ENCODE measurements at regions not wholly inside any gene's neighbourhood (a gene's known extent, or its start where the extent isn't known, plus 50 kb on each side); places are given as distances from the start of the nearest gene placed in this dataset.

- Histone ChIP-seq H4K20me1 (ENCODE audit: insufficient read depth, low read length) (no peaks in the 10 kb centered on the region), H2AFZ (ENCODE audit: low read length) (no peak overlapping the region), H3K9me3 (ENCODE audit: low read length) (no peaks in the 10 kb centered on the region), H3K4me1 (ENCODE audit: insufficient read depth, low read length, poor library complexity, severe bottlenecking) (no peaks in the 10 kb centered on the region), H3K27ac (ENCODE audit: low read depth, low read length, poor library complexity, severe bottlenecking) (no peak overlapping the region), H3K36me3 (ENCODE audit: insufficient read depth, low read length) (no peaks in the 10 kb centered on the region), H3K4me2 (ENCODE audit: low read length) (no peak overlapping the region), H3K79me2 (ENCODE audit: insufficient read depth, low read depth, low read length) (no peaks in the 10 kb centered on the region), H3K9me2 (ENCODE audit: insufficient read depth, low read length) (no peaks in the 10 kb centered on the region), H3K4me3 (ENCODE audit: low read depth, low read length, poor library complexity, severe bottlenecking) (no peak overlapping the region)
- DNase-seq (ENCODE audit: low spot score), result no peak
- no TSS peak for BruUV-seq (replicated peaks)
- TF ChIP-seq CTCF (conservative IDR thresholded peaks at IDR 0.05; ENCODE audit: low read length), result no peak
- TF ChIP-seq EZH2phosphoT487 (IDR thresholded peaks at IDR 0.05; ENCODE audit: borderline replicate concordance, low read depth, low read length), result no peak
- CTCF ChIA-PET (ENCODE audit: unreplicated experiment), result no interaction called here
- intact Hi-C loops (cut with micrococcal nuclease; ENCODE audit: unreplicated experiment), result no loop called here
- POLR2A ChIA-PET, result no interaction called here
Measured at GRCh38 chr15:69518806-69519205, 66.2 kb downstream of the RPLP1 start.

- Histone ChIP-seq H4K20me1 (ENCODE audit: insufficient read depth, low read length) (no peaks in the 10 kb centered on the region), H3K79me2 (ENCODE audit: insufficient read depth, low read depth, low read length) (no peaks in the 10 kb centered on the region), H3K4me2 (ENCODE audit: low read length) (no peak overlapping the region), H3K4me3 (ENCODE audit: low read depth, low read length, poor library complexity, severe bottlenecking) (no peak overlapping the region), H3K4me1 (ENCODE audit: insufficient read depth, low read length, poor library complexity, severe bottlenecking) (no peaks in the 10 kb centered on the region), H3K27ac (ENCODE audit: low read depth, low read length, poor library complexity, severe bottlenecking) (no peak overlapping the region), H3K36me3 (ENCODE audit: insufficient read depth, low read length) (no peaks in the 10 kb centered on the region), H2AFZ (ENCODE audit: low read length) (no peak overlapping the region), H3K9me3 (ENCODE audit: low read length) (no peaks in the 10 kb centered on the region), H3K9me2 (ENCODE audit: insufficient read depth, low read length) (no peaks in the 10 kb centered on the region)
- TF ChIP-seq EZH2phosphoT487 (IDR thresholded peaks at IDR 0.05; ENCODE audit: borderline replicate concordance, low read depth, low read length), result no peak
- TF ChIP-seq CTCF (conservative IDR thresholded peaks at IDR 0.05; ENCODE audit: low read length), result no peak
- DNase-seq (ENCODE audit: low spot score), result no peak
- no TSS peak for BruUV-seq (replicated peaks)
- POLR2A ChIA-PET, result no interaction called here
- intact Hi-C loops (cut with micrococcal nuclease; ENCODE audit: unreplicated experiment), result no loop called here
- CTCF ChIA-PET (ENCODE audit: unreplicated experiment), result no interaction called here
Measured at GRCh38 chr15:69520067-69520466, 67.4 kb downstream of the RPLP1 start.

GRCh38 chr15:69522361-69522760 is 69.7 kb downstream of the RPLP1 start:
- no peak for TF ChIP-seq EZH2phosphoT487 (IDR thresholded peaks at IDR 0.05; ENCODE audit: borderline replicate concordance, low read depth, low read length)
- no peak for TF ChIP-seq CTCF (conservative IDR thresholded peaks at IDR 0.05; ENCODE audit: low read length)
- no TSS peak for BruUV-seq (replicated peaks)
- Histone ChIP-seq H3K9me2 (ENCODE audit: insufficient read depth, low read length) (no peaks in the 10 kb centered on the region), H2AFZ (ENCODE audit: low read length) (no peak overlapping the region), H3K4me2 (ENCODE audit: low read length) (no peak overlapping the region), H4K20me1 (ENCODE audit: insufficient read depth, low read length) (no peaks in the 10 kb centered on the region), H3K36me3 (ENCODE audit: insufficient read depth, low read length) (no peaks in the 10 kb centered on the region), H3K79me2 (ENCODE audit: insufficient read depth, low read depth, low read length) (no peaks in the 10 kb centered on the region), H3K4me3 (ENCODE audit: low read depth, low read length, poor library complexity, severe bottlenecking) (no peak overlapping the region), H3K27ac (ENCODE audit: low read depth, low read length, poor library complexity, severe bottlenecking) (no peak overlapping the region), H3K9me3 (ENCODE audit: low read length) (no peaks in the 10 kb centered on the region), H3K4me1 (ENCODE audit: insufficient read depth, low read length, poor library complexity, severe bottlenecking) (no peaks in the 10 kb centered on the region)
- ChIA-PET POLR2A (no interaction called here), CTCF (ENCODE audit: unreplicated experiment) (no interaction called here)
- no peak for DNase-seq (ENCODE audit: low spot score)
- intact Hi-C loops (cut with micrococcal nuclease; ENCODE audit: unreplicated experiment), result no loop called here
